ENCODE measurements at regions not wholly inside any gene's neighbourhood (a gene's known extent, or its start where the extent isn't known, plus 50 kb on each side); places are given as distances from the start of the nearest gene placed in this dataset.

GRCh38 chr9:28616310-28616709 lies 1043.0 kb upstream of the C9orf72 start:
- TF ChIP-seq POLR2A (IDR thresholded peaks at IDR 0.05; ENCODE audit: low read length) (no peak), GATA1 (IDR thresholded peaks at IDR 0.05; ENCODE audit: low read depth, low read length) (no peak)

Data from erythroblast (primary cell).